GM21825 (cell line): ENCODE measurements at regions not wholly inside any gene's neighbourhood (a gene's known extent, or its start where the extent isn't known, plus 50 kb on each side); places are given as distances from the start of the nearest gene placed in this dataset.
"Not testable (repeated sequence)": the region's sequence is repeated elsewhere in the genome, so short reads cannot be mapped to it uniquely, and the experiment has no call there.

Experiments used
- ATAC-seq: cut with Tn5 transposase; IDR thresholded peaks from one replicate; pipeline ENCODE4 v1.9.1; 2021; ENCODE audit warnings: mild to moderate bottlenecking, moderate library complexity; ENCODE audit not compliant: unreplicated experiment

- no peak for ATAC-seq
Measured at GRCh38 chr7:121623130-121623872, 227.2 kb upstream of the FAM3C start.

- no peak for ATAC-seq
Measured at GRCh38 chr7:121621937-121622336, 225.8 kb upstream of the FAM3C start.

GRCh38 chr7:121620953-121621606, 225.0 kb upstream of the FAM3C start:
- ATAC-seq: no peak

GRCh38 chr7:121620206-121620605, 224.1 kb upstream of the FAM3C start:
- ATAC-seq: no peak

- no peak for ATAC-seq
Measured at GRCh38 chr7:121618182-121618581, 222.1 kb upstream of the FAM3C start.

GRCh38 chr7:121610243-121610642, 214.1 kb upstream of the FAM3C start:
- ATAC-seq: no peak

- ATAC-seq: no peak
Measured at GRCh38 chr7:121609208-121609607, 213.1 kb upstream of the FAM3C start.

- no peak for ATAC-seq
Measured at GRCh38 chr7:121608785-121609184, 212.7 kb upstream of the FAM3C start.

- not testable (repeated sequence) for ATAC-seq
Measured at GRCh38 chr7:121608183-121608582, 212.1 kb upstream of the FAM3C start.

- ATAC-seq: no peak
Measured at GRCh38 chr7:121605317-121605680, 209.2 kb upstream of the FAM3C start.

GRCh38 chr7:121604627-121605316, 208.7 kb upstream of the FAM3C start:
- ATAC-seq: no peak

GRCh38 chr7:121603886-121604285, 207.8 kb upstream of the FAM3C start:
- no peak for ATAC-seq

GRCh38 chr7:121599887-121600286, 203.8 kb upstream of the FAM3C start:
- ATAC-seq: no peak

- no peak for ATAC-seq
Measured at GRCh38 chr7:121595758-121596696, 199.9 kb upstream of the FAM3C start.

- ATAC-seq: no peak
Measured at GRCh38 chr7:121591926-121592325, 195.8 kb upstream of the FAM3C start.

- ATAC-seq: no peak
Measured at GRCh38 chr7:121587435-121587834, 191.3 kb upstream of the FAM3C start.

- no peak for ATAC-seq
Measured at GRCh38 chr7:121582258-121582657, 186.2 kb upstream of the FAM3C start.

GRCh38 chr7:121579639-121580038, 183.5 kb upstream of the FAM3C start:
- no peak for ATAC-seq

GRCh38 chr7:121578669-121579068, 182.6 kb upstream of the FAM3C start:
- no peak for ATAC-seq

- no peak for ATAC-seq
Measured at GRCh38 chr7:121576148-121576917, 180.2 kb upstream of the FAM3C start.
